Left lung (tissue), 4 donors: ENCODE measurements at regions not wholly inside any gene's neighbourhood (a gene's known extent, or its start where the extent isn't known, plus 50 kb on each side); places are given as distances from the start of the nearest gene placed in this dataset.

ENCODE experiments used
- ATAC-seq: fragments of 200-7000 bp; cut with Tn5 transposase; one replicate; pipeline ENCODE4 v1.9.1; 2020; ENCODE audit warnings: moderate library complexity
- DNase-seq, 4 donors: peaks; one replicate each; pipeline ENCODE4 v3.0.0-alpha.2; 2013 to 2020
- H3K27ac ChIP-seq, 2 donors: fragments of 200-600 bp; sonication (generic) in 1 of 2; one replicate each; pipeline versions ENCODE4 v1.5.0 to v1.8.0; 2020 to 2021
- H3K27me3 ChIP-seq, 2 donors: fragments of 200-600 bp; sonication (generic) in 1 of 2; one replicate each; pipeline versions ENCODE4 v1.5.0 to v1.8.0; 2020 to 2021
- H3K36me3 ChIP-seq, 2 donors: fragments of 200-600 bp; sonication (generic) in 1 of 2; one replicate each; pipeline versions ENCODE4 v1.5.0 to v1.8.0; 2020 to 2021
- H3K4me1 ChIP-seq, 2 donors: fragments of 200-600 bp; one replicate each; pipeline ENCODE4 v1.8.0; 2021
- H3K4me3 ChIP-seq, 2 donors: fragments of 200-600 bp; sonication (generic) in 1 of 2; one replicate each; pipeline versions ENCODE4 v1.5.0 to v1.8.0; 2020 to 2021; ENCODE audit warnings: mild to moderate bottlenecking in 1 of 2
- H3K9me3 ChIP-seq, 2 donors: fragments of 200-600 bp; sonication (generic) in 1 of 2; one replicate each; pipeline versions ENCODE4 v1.5.0 to v1.8.0; 2020 to 2021
- intact Hi-C, 2 donors: fragments of 100-400 bp; cut with DNase I; formaldehyde crosslinking; loops; one replicate each; pipeline versions ENCODE4 v1.11.2 to v1.14.2; 2022
- TF ChIP-seq, protein P1 (sequence below), 2 donors: fragments of 200-600 bp; sonication (generic) in 1 of 2; IDR thresholded peaks; one replicate each; pipeline versions ENCODE4 v1.5.0 to v1.8.0; 2021; ENCODE audit warnings: antibody characterized with exemption in 2 of 2
- donor health status: DM: no; HTN: yes; CAD: no.
- donor health status: DM: no; HTN: no; CAD: no.

DNA sequence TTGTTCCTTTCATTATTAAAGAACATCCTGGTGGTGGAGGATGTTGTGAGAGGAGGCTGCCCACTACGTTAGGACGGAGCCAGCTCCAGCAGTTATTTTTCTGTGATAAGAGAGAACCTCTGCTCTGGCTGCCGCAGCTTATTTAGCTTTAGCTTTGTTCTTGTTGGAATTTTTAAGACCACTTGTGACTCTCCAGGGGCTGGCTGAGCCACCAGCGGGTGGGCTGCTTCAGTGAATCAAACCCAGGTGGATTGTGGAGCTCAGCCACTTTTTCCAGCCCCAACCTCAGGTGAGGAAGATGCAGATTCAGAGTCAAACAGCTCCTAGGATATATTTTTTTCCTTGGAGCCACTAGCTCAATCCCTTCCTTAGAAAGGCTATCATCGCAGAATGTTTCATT lies 83.1 kb upstream of the CTTNBP2NL start:
- Histone ChIP-seq H3K9me3 (no peaks in the 10 kb centered on the region), H3K36me3 (no peaks in the 10 kb centered on the region), H3K27me3 (peaks cover 0 to 13% of the 10 kb centered on the region in 2 donors), H3K4me1 (peaks cover 0 to 19% of the 10 kb centered on the region in 2 donors), H3K27ac (no peak overlapping the region), H3K4me3 (no peak overlapping the region)
- TF ChIP-seq, protein P1, sequence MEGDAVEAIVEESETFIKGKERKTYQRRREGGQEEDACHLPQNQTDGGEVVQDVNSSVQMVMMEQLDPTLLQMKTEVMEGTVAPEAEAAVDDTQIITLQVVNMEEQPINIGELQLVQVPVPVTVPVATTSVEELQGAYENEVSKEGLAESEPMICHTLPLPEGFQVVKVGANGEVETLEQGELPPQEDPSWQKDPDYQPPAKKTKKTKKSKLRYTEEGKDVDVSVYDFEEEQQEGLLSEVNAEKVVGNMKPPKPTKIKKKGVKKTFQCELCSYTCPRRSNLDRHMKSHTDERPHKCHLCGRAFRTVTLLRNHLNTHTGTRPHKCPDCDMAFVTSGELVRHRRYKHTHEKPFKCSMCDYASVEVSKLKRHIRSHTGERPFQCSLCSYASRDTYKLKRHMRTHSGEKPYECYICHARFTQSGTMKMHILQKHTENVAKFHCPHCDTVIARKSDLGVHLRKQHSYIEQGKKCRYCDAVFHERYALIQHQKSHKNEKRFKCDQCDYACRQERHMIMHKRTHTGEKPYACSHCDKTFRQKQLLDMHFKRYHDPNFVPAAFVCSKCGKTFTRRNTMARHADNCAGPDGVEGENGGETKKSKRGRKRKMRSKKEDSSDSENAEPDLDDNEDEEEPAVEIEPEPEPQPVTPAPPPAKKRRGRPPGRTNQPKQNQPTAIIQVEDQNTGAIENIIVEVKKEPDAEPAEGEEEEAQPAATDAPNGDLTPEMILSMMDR (IDR thresholded peaks at IDR 0.05) = no peak
- intact Hi-C loops = no loop called here
- ATAC-seq = no peak
- DNase-seq = no peak

DNA sequence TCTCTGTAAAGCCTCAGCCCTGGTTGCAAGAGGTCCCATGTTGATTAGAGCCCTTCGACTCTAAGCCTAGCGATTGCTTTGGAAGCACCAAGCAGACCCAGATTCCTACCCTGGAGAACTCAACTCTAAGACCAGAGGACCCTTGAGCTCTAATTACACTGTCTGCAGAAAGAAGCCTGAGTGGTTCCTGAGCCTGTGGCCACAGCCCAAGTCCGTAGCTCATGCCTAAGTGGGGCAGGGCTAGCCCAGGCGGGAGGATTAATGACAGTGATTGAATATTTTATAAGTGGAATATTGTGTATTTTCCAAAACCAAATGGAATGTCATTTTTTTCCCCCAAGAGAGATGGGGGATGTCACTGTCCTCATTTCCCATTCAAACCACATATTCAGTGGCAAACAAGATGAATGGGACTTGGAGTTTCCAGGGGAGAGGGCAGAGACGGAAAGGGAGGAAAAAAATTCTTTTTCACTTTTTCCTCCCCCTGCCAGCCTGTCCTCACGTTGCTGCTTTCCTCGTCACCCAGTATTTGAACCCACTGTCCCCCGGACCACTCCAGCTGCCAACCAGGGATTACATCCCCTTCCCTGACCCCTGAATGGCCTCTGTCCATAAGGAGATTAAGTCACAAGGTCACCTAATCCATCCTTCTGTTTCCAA lies 79.6 kb upstream of the CTTNBP2NL start:
- intact Hi-C loops = no loop called here
- TF ChIP-seq, protein P1 (IDR thresholded peaks at IDR 0.05) = no peak
- Histone ChIP-seq H3K27ac (peak overlapping the region in 1 of 2 donors; percentile 57), H3K36me3 (no peaks in the 10 kb centered on the region), H3K4me3 (no peak overlapping the region), H3K27me3 (peaks cover 0 to 13% of the 10 kb centered on the region in 2 donors), H3K4me1 (peaks cover 0 to 27% of the 10 kb centered on the region in 2 donors), H3K9me3 (no peaks in the 10 kb centered on the region)
- DNase-seq = peak in 1 of 4 donors; percentile 39
- ATAC-seq = peak; percentile 75

DNA sequence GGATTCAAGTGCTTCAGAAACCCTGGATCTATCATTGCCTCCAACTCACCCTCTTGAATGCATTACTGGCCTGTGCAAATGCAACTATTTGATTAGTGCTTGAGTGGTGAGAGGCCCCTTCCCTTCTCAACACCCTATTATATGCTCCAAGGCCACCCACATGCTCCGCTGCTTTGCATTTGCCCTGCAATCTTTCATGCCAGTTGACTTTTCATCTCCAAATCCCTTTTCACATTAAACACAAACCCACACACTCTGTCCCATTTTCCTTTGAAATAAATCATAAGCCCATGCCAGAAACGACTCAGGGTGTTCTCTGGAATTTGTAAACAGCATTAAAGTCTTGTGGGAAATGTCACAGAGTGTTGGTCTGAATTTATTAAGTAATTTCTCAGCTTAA lies 78.9 kb upstream of the CTTNBP2NL start:
- intact Hi-C loops = no loop called here

DNA sequence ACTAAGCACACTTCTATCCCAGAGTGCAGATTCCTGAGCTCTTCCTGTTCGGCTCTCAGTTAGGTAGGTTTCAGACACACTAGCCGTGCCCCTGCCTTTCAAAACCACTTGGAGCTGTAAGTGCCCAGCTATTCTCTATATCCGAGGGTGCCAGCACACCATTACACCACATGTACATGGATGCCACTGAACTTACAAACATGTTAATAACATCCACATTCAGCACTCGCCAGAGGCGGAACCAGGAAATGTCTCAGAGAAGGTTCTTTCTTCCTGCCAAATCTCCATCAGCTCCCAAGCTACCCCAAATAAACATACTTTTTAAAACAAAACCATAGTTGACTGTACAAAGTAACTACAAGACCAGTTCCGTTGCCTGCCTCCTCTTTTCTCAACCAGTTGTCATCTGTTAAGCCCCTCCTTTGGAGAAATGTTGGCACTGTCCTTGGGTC lies 78.4 kb upstream of the CTTNBP2NL start:
- Histone ChIP-seq H3K4me1 (peaks cover 0 to 27% of the 10 kb centered on the region in 2 donors), H3K9me3 (no peaks in the 10 kb centered on the region), H3K4me3 (no peak overlapping the region), H3K27ac (peak overlapping the region; percentile 33 to 57), H3K27me3 (peaks cover 0 to 8% of the 10 kb centered on the region in 2 donors), H3K36me3 (no peaks in the 10 kb centered on the region)
- intact Hi-C loops = no loop called here
- ATAC-seq = peak; percentile 72
- peak in 1 of 4 donors; percentile 25 for DNase-seq
- TF ChIP-seq, protein P1 (IDR thresholded peaks at IDR 0.05) = no peak

More for the DNA sequence above, 78.9 kb upstream of the CTTNBP2NL start:
- Histone ChIP-seq H3K4me3 (no peak overlapping the region), H3K27me3 (peaks cover 0 to 13% of the 10 kb centered on the region in 2 donors), H3K27ac (peak overlapping the region; percentile 33 to 57), H3K4me1 (peaks cover 0 to 27% of the 10 kb centered on the region in 2 donors), H3K36me3 (no peaks in the 10 kb centered on the region), H3K9me3 (no peaks in the 10 kb centered on the region)
- no peak for DNase-seq
- peak; percentile 70 for ATAC-seq
- TF ChIP-seq, protein P1 (IDR thresholded peaks at IDR 0.05) = no peak

DNA sequence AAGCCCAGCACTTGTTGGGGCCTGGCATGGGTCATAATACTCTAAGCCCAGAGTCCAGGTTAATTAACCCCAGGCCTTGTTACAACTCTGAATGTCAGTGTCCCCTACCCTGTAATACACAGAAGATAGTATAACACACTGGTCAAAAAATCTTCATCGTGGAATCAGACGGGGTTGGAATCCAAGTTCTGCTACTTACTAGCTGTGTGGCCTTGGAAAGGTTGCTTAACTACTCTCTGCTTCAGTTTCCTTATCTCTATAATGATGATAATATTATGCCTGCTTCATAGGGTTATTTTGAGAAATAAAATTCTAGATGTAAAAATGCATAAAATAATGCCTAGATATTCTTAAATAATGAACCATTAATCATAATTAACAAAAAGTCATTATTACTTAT lies 77.8 kb upstream of the CTTNBP2NL start:
- H3K27ac ChIP-seq = peak overlapping the region in 1 of 2 donors; percentile 57
- TF ChIP-seq, protein P1 (IDR thresholded peaks at IDR 0.05) = no peak

More for the DNA sequence above, 77.8 kb upstream of the CTTNBP2NL start:
- no peaks in the 10 kb centered on the region for H3K9me3 ChIP-seq
- no peak overlapping the region for H3K4me3 ChIP-seq
- H3K36me3 ChIP-seq = no peaks in the 10 kb centered on the region
- no peak for DNase-seq
- peaks cover 0 to 27% of the 10 kb centered on the region in 2 donors for H3K4me1 ChIP-seq
- intact Hi-C loops = no loop called here
- peaks cover 0 to 2% of the 10 kb centered on the region in 2 donors for H3K27me3 ChIP-seq
- ATAC-seq = no peak
